Prostate gland (tissue), 2 donors: ENCODE measurements at regions not wholly inside any gene's neighbourhood (a gene's known extent, or its start where the extent isn't known, plus 50 kb on each side); places are given as distances from the start of the nearest gene placed in this dataset.
"Not testable (repeated sequence)": the region's sequence is repeated elsewhere in the genome, so short reads cannot be mapped to it uniquely, and the experiment has no call there.

ENCODE experiments used
- DNase-seq: peaks from one replicate; pipeline ENCODE4 v3.0.0-alpha.2; 2019; ENCODE audit warnings: low spot score
- H3K27ac ChIP-seq, 2 donors: fragments of 200-600 bp; sonication (generic); 2 replicates each; pipeline ENCODE4 v1.5.1; 2017 to 2019
- H3K27me3 ChIP-seq: fragments of 200-600 bp; sonication (generic); replicated peaks from 2 replicates; pipeline ENCODE4 v1.5.1; 2019; ENCODE audit not compliant: insufficient read depth
- H3K36me3 ChIP-seq, 2 donors: fragments of 200-600 bp; sonication (generic); 1 replicate in 1 of 2; 2 replicates in 1 of 2; pipeline versions ENCODE4 v1.5.1 to v1.8.1; 2017 to 2019
- H3K4me1 ChIP-seq: fragments of 200-600 bp; sonication (generic); replicated peaks from 2 replicates; pipeline ENCODE4 v1.5.1; 2019
- H3K4me3 ChIP-seq, 2 donors: fragments of 200-600 bp; sonication (generic); 2 replicates each; pipeline ENCODE4 v1.5.1; 2017 to 2019
- H3K9me3 ChIP-seq: fragments of 200-600 bp; sonication (generic); 2 replicates; pipeline ENCODE4 v1.5.1; 2017
- POLR2A ChIP-seq: fragments of 450-650 bp; IDR thresholded peaks from one replicate; pipeline ENCODE4 v1.6.1; 2016; ENCODE audit warnings: antibody characterized with exemption, mild to moderate bottlenecking
- POLR2AphosphoS5 ChIP-seq: sonication (generic); formaldehyde crosslinking; IDR thresholded peaks from one replicate; pipeline ENCODE4 v1.6.1; 2017; ENCODE audit warnings: antibody characterized with exemption
- WGBS: methylation state at CpG from one replicate; pipeline ENCODE4 v1.1.5; 2018; 5-methylcytosine and 5-hydroxymethylcytosine counted together
- intact Hi-C: fragments of 100-400 bp; cut with DNase I; formaldehyde crosslinking; loops from one replicate; pipeline ENCODE4 v1.14.2; 2022
- TF ChIP-seq, protein P1 (sequence below), 4 experiments: fragments of 200-600 bp in 2 of 4; fragments of 450-650 bp in 2 of 4; sonication (generic) in 2 of 4; IDR thresholded peaks; 1 replicate in 3 of 4; 2 replicates in 1 of 4; pipeline ENCODE4 v1.5.1; 2016 to 2019; ENCODE audit warnings: antibody characterized with exemption in 4 of 4, mild to moderate bottlenecking in 2 of 4, moderate library complexity in 2 of 4

DNA sequence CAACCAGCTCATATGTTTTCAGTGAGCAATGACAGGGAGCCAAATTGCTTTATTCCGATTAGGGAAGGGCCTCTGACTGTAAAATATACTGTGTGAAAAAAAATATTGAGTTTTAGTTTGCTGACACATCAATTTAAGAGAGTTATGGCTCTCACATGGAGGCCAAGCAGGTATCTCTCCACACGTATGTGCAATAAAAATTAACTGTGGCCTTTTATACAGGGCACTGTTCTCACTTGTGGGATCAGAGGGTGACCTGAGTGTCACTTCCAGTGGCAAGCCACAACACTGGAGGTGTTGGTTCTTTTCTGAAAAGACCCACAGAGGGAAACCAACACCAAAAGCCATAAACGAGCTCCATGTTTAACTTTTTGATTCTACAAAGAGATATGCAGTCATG, 462.8 kb downstream of the MID1IP1 start:
- no peaks in the 10 kb centered on the region for H3K9me3 ChIP-seq
- no peak overlapping the region for H3K4me3 ChIP-seq
- H3K27me3 ChIP-seq = no peaks in the 10 kb centered on the region
- intact Hi-C loops = no loop called here
- no peak for TF ChIP-seq POLR2A
- TF ChIP-seq, protein P1, sequence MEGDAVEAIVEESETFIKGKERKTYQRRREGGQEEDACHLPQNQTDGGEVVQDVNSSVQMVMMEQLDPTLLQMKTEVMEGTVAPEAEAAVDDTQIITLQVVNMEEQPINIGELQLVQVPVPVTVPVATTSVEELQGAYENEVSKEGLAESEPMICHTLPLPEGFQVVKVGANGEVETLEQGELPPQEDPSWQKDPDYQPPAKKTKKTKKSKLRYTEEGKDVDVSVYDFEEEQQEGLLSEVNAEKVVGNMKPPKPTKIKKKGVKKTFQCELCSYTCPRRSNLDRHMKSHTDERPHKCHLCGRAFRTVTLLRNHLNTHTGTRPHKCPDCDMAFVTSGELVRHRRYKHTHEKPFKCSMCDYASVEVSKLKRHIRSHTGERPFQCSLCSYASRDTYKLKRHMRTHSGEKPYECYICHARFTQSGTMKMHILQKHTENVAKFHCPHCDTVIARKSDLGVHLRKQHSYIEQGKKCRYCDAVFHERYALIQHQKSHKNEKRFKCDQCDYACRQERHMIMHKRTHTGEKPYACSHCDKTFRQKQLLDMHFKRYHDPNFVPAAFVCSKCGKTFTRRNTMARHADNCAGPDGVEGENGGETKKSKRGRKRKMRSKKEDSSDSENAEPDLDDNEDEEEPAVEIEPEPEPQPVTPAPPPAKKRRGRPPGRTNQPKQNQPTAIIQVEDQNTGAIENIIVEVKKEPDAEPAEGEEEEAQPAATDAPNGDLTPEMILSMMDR (IDR thresholded peaks at IDR 0.05) = no peak
- no peak for TF ChIP-seq POLR2AphosphoS5
- no peak for DNase-seq
- 58% methylated on average over 3 of the region's 3 CpGs for WGBS
- no peaks in the 10 kb centered on the region for H3K4me1 ChIP-seq
- H3K27ac ChIP-seq = no peak overlapping the region
- H3K36me3 ChIP-seq = no peaks in the 10 kb centered on the region

DNA sequence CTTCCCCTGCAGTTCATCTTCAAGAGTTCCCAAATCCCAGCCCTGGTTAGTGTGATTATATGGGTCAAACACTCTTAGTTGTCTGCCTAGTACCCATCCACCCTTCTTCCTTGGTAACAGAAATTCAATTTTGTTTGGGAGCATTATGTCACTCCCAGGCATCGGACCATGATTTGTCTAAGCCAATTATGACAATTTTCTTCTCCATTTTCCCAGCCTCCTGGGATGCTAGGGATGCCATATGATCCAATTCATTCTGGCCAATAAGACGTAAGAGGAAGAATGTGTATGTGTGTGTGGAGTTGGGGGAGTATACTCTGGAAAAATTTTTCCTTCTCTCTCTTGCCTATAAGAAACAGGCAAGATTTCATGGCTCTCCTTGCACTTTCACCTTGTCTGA, 465.9 kb downstream of the MID1IP1 start:
- intact Hi-C loops = no loop called here
- TF ChIP-seq POLR2A (no peak), POLR2AphosphoS5 (no peak)
- TF ChIP-seq, protein P1 (IDR thresholded peaks at IDR 0.05) = no peak
- Histone ChIP-seq H3K9me3 (no peaks in the 10 kb centered on the region), H3K4me3 (no peak overlapping the region), H3K36me3 (no peaks in the 10 kb centered on the region), H3K27me3 (no peaks in the 10 kb centered on the region), H3K4me1 (no peaks in the 10 kb centered on the region), H3K27ac (no peak overlapping the region)
- WGBS = 97% methylated on average over 2 of the region's 2 CpGs
- no peak for DNase-seq

DNA sequence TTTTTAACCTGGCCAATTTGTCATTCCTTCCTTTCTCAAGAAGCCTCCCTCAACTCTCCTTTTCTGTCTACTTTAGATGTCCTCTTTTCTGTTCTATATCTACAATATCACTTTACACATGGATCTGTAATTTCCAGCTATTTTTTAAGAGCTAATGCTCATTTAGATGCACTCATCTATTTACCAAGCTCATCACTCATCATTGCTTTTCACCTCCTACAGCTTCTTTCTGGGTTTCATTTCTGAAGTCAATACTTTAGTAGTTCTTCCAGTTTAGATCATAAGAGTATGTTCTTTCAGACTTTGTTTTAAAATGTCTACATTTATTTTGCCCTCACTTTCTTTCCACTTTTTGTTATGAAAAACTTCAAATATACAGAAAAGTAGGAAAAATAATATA, 466.9 kb downstream of the MID1IP1 start:
- no peaks in the 10 kb centered on the region for H3K4me1 ChIP-seq
- no peak overlapping the region for H3K27ac ChIP-seq
- DNase-seq = no peak
- no peaks in the 10 kb centered on the region for H3K9me3 ChIP-seq
- H3K4me3 ChIP-seq = no peak overlapping the region
- H3K27me3 ChIP-seq = no peaks in the 10 kb centered on the region
- H3K36me3 ChIP-seq = no peaks in the 10 kb centered on the region
- TF ChIP-seq, protein P1 (IDR thresholded peaks at IDR 0.05) = no peak
- TF ChIP-seq POLR2AphosphoS5 (no peak), POLR2A (no peak)
- intact Hi-C loops = no loop called here

DNA sequence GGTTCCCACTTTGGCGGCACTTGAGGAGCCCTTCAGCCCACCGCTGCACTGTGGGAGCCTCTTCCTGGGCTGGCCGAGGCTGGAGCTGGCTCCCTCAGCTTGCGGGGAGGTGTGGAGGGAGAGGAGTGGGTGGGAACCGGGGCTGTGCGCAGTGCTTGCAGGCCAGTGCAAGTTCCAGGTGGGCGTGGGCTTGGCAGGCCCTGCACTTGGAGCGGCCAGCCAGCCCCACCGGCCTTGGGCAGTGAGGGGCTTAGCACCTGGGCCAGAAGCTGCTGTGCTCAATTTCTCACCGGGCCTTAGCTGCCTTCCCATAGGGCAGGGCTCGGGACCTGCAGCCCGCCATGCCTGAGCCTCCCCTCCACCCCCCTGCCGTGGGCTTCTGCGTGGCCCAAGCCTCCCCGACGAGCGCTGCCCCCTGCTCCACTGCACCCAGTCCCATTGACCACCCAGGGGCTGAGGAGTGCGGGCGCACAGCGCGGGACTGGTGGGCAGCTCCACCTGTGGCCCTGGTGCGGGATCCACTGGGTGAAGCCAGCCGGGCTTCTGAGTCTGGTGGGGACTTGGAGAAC, 474.3 kb downstream of the MID1IP1 start:
- H3K9me3 ChIP-seq = no peaks in the 10 kb centered on the region
- intact Hi-C loops = no loop called here
- H3K4me1 ChIP-seq = no peaks in the 10 kb centered on the region
- H3K36me3 ChIP-seq = no peaks in the 10 kb centered on the region
- no peaks in the 10 kb centered on the region for H3K27me3 ChIP-seq
- DNase-seq = no peak
- H3K27ac ChIP-seq = no peak overlapping the region
- TF ChIP-seq POLR2AphosphoS5 (no peak), POLR2A (no peak)
- TF ChIP-seq, protein P1 (IDR thresholded peaks at IDR 0.05) = no peak
- H3K4me3 ChIP-seq = no peak overlapping the region
- WGBS = 96% methylated on average over 5 of the region's 23 CpGs

DNA sequence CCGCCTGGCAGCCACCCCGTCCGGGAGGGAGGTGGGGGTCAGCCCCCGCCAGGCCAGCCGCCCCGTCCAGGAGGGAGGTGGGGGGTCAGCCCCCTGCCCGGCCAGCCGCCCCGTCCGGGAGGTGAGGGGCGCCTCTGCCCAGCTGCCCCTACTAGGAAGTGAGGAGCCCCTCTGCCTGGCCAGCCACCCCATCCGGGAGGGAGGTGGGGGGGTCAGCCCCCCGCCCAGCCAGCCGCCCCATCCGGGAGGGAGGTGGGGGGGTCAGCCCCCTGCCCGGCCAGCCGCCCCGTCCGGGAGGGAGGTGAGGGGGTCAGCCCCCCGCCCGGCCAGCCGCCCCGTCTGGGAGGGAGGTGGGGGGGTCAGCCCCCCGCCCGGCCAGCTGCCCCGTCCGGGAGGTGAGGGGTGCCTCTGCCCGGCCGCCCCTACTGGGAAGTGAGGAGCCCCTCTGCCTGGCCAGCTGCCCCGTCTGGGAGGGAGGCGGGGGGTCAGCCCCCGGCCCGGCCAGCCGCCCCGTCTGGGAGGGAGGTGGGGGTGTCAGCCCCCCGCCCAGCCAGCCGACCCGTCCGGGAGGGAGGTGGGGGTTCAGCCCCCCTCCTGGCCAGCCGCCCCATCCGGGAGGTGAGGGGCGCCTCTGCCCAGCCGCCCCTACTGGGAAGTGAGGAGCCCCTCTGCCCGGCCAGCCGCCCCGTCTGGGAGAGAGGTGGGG, 476.6 kb downstream of the MID1IP1 start:
- intact Hi-C loops, H3K4me1 ChIP-seq, H3K9me3 ChIP-seq, H3K36me3 ChIP-seq, DNase-seq, H3K4me3 ChIP-seq, H3K27me3 ChIP-seq, H3K27ac ChIP-seq: not testable (repeated sequence)
- WGBS = 94% methylated on average over 7 of the region's 46 CpGs
